Lung (tissue), 11 donors: ENCODE measurements at regions not wholly inside any gene's neighbourhood (a gene's known extent, or its start where the extent isn't known, plus 50 kb on each side); places are given as distances from the start of the nearest gene placed in this dataset.

ENCODE experiments used
- ATAC-seq: fragments of 200-7000 bp; cut with Tn5 transposase; one replicate; pipeline ENCODE4 v1.9.1; 2020; ENCODE audit warnings: moderate number of reproducible peaks; ENCODE audit not compliant: insufficient read depth, low FRiP score
- DNase-seq, 3 donors: peaks; one replicate each; pipeline ENCODE4 v3.0.0-alpha.2; 2013 to 2017
- H3K27ac ChIP-seq, 2 donors: one replicate each; pipeline ENCODE4 v1.5.1; 2013; ENCODE audit warnings: mild to moderate bottlenecking in 2 of 2, moderate library complexity in 2 of 2, control low read depth in 1 of 2, inconsistent platforms in 1 of 2, low read depth in 1 of 2, low read length in 1 of 2
- H3K27me3 ChIP-seq, 3 donors: one replicate each; pipeline ENCODE4 v1.5.1; 2013; ENCODE audit warnings: low read length in 2 of 3; ENCODE audit not compliant: control insufficient read depth in 3 of 3, insufficient read depth in 3 of 3
- H3K36me3 ChIP-seq, 4 donors: one replicate each; pipeline ENCODE4 v1.5.1; 2013; ENCODE audit warnings: low read length in 4 of 4, mild to moderate bottlenecking in 1 of 4, moderate library complexity in 1 of 4; ENCODE audit not compliant: control insufficient read depth in 4 of 4, insufficient read depth in 4 of 4
- H3K4me1 ChIP-seq, 5 donors: one replicate each; pipeline ENCODE4 v1.5.1; 2013; ENCODE audit warnings: low read length in 5 of 5, mild to moderate bottlenecking in 2 of 5, moderate library complexity in 1 of 5; ENCODE audit not compliant: control insufficient read depth in 5 of 5, insufficient read depth in 5 of 5
- H3K4me3 ChIP-seq: one replicate; pipeline ENCODE4 v1.5.1; 2013; ENCODE audit warnings: mild to moderate bottlenecking, control low read depth, moderate library complexity
- H3K9ac ChIP-seq, 2 donors: one replicate each; pipeline ENCODE4 v1.5.1; 2013; ENCODE audit warnings: low read length in 2 of 2, control low read depth in 1 of 2; ENCODE audit not compliant: insufficient read depth in 1 of 2
- H3K9me3 ChIP-seq, 4 donors: one replicate each; pipeline ENCODE4 v1.5.1; 2013; ENCODE audit warnings: low read length in 3 of 4, mild to moderate bottlenecking in 1 of 4, moderate library complexity in 1 of 4; ENCODE audit not compliant: control insufficient read depth in 4 of 4, insufficient read depth in 3 of 4
- CTCF ChIP-seq: IDR thresholded peaks from 2 replicates; pipeline ENCODE4 v1.5.1; 2012; ENCODE audit warnings: mild to moderate bottlenecking; ENCODE audit errors: control extremely low read depth, extremely low read depth
- WGBS, 2 donors: extraction: QIAGEN DNeasy Blood & Tissue Kit; methylation state at CpG; one replicate each; pipeline ENCODE4 v1.1.7; 2013; 5-methylcytosine and 5-hydroxymethylcytosine counted together
- donor health status: control.
- donor health status: control.
- donor health status: Bipolar disorder and iron deficiency.
- donor health status: healthy.
- donor health status: DM: yes; HTN: yes; CAD: no.

GRCh38 chr3:21067031-21067813 is 683.8 kb downstream of the ZNF385D start:
- Histone ChIP-seq H3K36me3 (no peaks in the 10 kb centered on the region), H3K4me1 (peaks cover 0 to 17% (median 3%) of the 10 kb centered on the region in 5 donors), H3K4me3 (no peak overlapping the region), H3K9ac (no peak overlapping the region), H3K27ac (no peak overlapping the region), H3K9me3 (no peaks in the 10 kb centered on the region), H3K27me3 (no peaks in the 10 kb centered on the region)
- ATAC-seq (no peak), DNase-seq (peak; percentile 47 to 94 (median 91))
- no peak for TF ChIP-seq CTCF
- WGBS, 2 donors: 63 to 65% methylated on average over 3 of the region's 3 CpGs

GRCh38 chr3:21062831-21063294 is 688.1 kb downstream of the ZNF385D start:
- Histone ChIP-seq H3K27ac (peak overlapping the region in 1 of 2 donors; percentile 45), H3K9ac (no peak overlapping the region), H3K9me3 (no peaks in the 10 kb centered on the region), H3K4me3 (no peak overlapping the region), H3K27me3 (no peaks in the 10 kb centered on the region), H3K4me1 (peaks cover 0 to 27% (median 3%) of the 10 kb centered on the region in 5 donors), H3K36me3 (no peaks in the 10 kb centered on the region)
- no peak for TF ChIP-seq CTCF
- WGBS, 2 donors: 38 to 45% methylated on average over 4 of the region's 4 CpGs
- ATAC-seq (no peak), DNase-seq (peak; percentile 31 to 72 (median 70))

- Histone ChIP-seq H3K4me3 (no peak overlapping the region), H3K4me1 (peaks cover 0 to 24% (median 3%) of the 10 kb centered on the region in 5 donors), H3K9ac (no peak overlapping the region), H3K9me3 (no peaks in the 10 kb centered on the region), H3K27ac (no peak overlapping the region), H3K36me3 (no peaks in the 10 kb centered on the region), H3K27me3 (no peaks in the 10 kb centered on the region)
- no peak for TF ChIP-seq CTCF
- 42 to 61% methylated on average over 3 of the region's 3 CpGs for WGBS, 2 donors
- peak in 2 of 3 donors; percentile 71 to 87 for DNase-seq
- ATAC-seq: no peak
Measured at GRCh38 chr3:21059404-21059803, 691.6 kb downstream of the ZNF385D start.
